ENCODE measurements at regions not wholly inside any gene's neighbourhood (a gene's known extent, or its start where the extent isn't known, plus 50 kb on each side); places are given as distances from the start of the nearest gene placed in this dataset.

DNA sequence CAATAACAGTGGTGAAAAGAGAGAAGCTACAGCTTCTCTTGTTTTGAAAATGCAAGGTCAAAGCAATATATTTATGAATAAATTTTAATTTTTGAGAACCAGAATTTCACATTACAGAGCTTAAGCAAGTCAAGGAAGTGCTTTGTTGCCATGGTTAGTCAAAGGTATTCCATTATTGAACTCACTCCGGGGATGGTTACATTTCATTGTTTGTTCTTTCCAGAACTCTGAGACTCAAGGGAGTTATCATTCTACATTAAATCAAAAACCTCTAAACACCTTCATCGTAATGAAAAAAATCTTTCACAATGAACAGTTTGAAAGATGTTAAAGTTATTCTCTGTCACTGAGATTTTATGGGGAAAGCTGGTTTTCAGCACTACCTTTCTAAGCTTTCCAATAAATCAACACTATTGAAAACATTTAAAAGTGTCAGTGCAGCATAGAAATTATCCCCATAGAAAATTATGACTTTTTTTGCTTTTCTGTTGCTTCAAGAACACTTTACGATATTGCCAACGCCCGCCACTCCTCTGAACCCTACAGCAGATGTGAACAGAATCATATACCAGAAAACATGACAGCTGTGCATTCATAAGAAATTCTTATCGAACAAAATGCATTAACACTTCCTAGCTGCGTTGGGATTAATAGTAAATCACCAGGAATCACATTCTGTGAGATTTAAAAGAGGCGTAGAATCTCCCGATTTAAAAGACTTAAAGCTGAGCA lies 83.0 kb downstream of the OTOL1 start:
- H3K4me1 ChIP-seq (ENCODE audit: control insufficient read depth, extremely low read depth, insufficient read depth, low read length), result no peaks in the 10 kb centered on the region
- H3K9me3 ChIP-seq (ENCODE audit: control insufficient read depth, insufficient read depth, low read depth, low read length), result no peaks in the 10 kb centered on the region
- TF ChIP-seq EZH2 (IDR thresholded peaks at IDR 0.05; ENCODE audit: low read length, missing control alignments), result no peak
- TF ChIP-seq, protein P1, sequence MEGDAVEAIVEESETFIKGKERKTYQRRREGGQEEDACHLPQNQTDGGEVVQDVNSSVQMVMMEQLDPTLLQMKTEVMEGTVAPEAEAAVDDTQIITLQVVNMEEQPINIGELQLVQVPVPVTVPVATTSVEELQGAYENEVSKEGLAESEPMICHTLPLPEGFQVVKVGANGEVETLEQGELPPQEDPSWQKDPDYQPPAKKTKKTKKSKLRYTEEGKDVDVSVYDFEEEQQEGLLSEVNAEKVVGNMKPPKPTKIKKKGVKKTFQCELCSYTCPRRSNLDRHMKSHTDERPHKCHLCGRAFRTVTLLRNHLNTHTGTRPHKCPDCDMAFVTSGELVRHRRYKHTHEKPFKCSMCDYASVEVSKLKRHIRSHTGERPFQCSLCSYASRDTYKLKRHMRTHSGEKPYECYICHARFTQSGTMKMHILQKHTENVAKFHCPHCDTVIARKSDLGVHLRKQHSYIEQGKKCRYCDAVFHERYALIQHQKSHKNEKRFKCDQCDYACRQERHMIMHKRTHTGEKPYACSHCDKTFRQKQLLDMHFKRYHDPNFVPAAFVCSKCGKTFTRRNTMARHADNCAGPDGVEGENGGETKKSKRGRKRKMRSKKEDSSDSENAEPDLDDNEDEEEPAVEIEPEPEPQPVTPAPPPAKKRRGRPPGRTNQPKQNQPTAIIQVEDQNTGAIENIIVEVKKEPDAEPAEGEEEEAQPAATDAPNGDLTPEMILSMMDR (conservative IDR thresholded peaks at IDR 0.05 in 1 of 2, IDR thresholded peaks at IDR 0.05 in 1 of 2; ENCODE audit: low read depth in 1 of 2, low read length in 2 of 2), result no peak

GRCh38 chr3:161585922-161586321 lies 89.3 kb downstream of the OTOL1 start:
- H3K9ac ChIP-seq (ENCODE audit: insufficient read depth, low read length), result no peak overlapping the region
- no peak for TF ChIP-seq EZH2 (IDR thresholded peaks at IDR 0.05; ENCODE audit: low read length, missing control alignments)
- TF ChIP-seq, protein P1 (conservative IDR thresholded peaks at IDR 0.05 in 1 of 2, IDR thresholded peaks at IDR 0.05 in 1 of 2; ENCODE audit: low read depth in 1 of 2, low read length in 2 of 2), result no peak
- DNase-seq (ENCODE audit: low read depth in 2 of 2), result no peak
- no peaks in the 10 kb centered on the region for H3K27me3 ChIP-seq (ENCODE audit: control insufficient read depth, insufficient read depth, low read length)
- H3K79me2 ChIP-seq (ENCODE audit: control insufficient read depth, insufficient read depth, low read length), result no peaks in the 10 kb centered on the region
- no peak overlapping the region for H3K4me2 ChIP-seq (ENCODE audit: extremely low read depth, insufficient read depth, low read length)
- no peaks in the 10 kb centered on the region for H3K9me3 ChIP-seq (ENCODE audit: control insufficient read depth, insufficient read depth, low read depth, low read length)
- H2AFZ ChIP-seq (ENCODE audit: low read length), result no peak overlapping the region
- H3K4me3 ChIP-seq (replicated peaks in 1 of 4; ENCODE audit: control extremely low read depth in 1 of 4, insufficient read depth in 1 of 4, low read depth in 3 of 4, low read length in 4 of 4), result no peak overlapping the region
- H3K36me3 ChIP-seq (ENCODE audit: control insufficient read depth, insufficient read depth, low read length), result no peaks in the 10 kb centered on the region
- H3K27ac ChIP-seq (ENCODE audit: insufficient read depth, low read length), result no peak overlapping the region
- no peaks in the 10 kb centered on the region for H3K4me1 ChIP-seq (ENCODE audit: control insufficient read depth, extremely low read depth, insufficient read depth, low read length)
- no peaks in the 10 kb centered on the region for H4K20me1 ChIP-seq (ENCODE audit: control insufficient read depth, extremely low read depth, insufficient read depth, low read length)

More for the DNA sequence above, 83.0 kb downstream of the OTOL1 start:
- Histone ChIP-seq H3K4me2 (ENCODE audit: extremely low read depth, insufficient read depth, low read length) (no peak overlapping the region), H3K27me3 (ENCODE audit: control insufficient read depth, insufficient read depth, low read length) (no peaks in the 10 kb centered on the region), H3K79me2 (ENCODE audit: control insufficient read depth, insufficient read depth, low read length) (no peaks in the 10 kb centered on the region), H3K9ac (ENCODE audit: insufficient read depth, low read length) (no peak overlapping the region), H3K4me3 (replicated peaks in 1 of 4; ENCODE audit: control extremely low read depth in 1 of 4, insufficient read depth in 1 of 4, low read depth in 3 of 4, low read length in 4 of 4) (no peak overlapping the region), H3K27ac (ENCODE audit: insufficient read depth, low read length) (no peak overlapping the region), H3K36me3 (ENCODE audit: control insufficient read depth, insufficient read depth, low read length) (no peaks in the 10 kb centered on the region), H4K20me1 (ENCODE audit: control insufficient read depth, extremely low read depth, insufficient read depth, low read length) (no peaks in the 10 kb centered on the region), H2AFZ (ENCODE audit: low read length) (no peak overlapping the region)
- DNase-seq (ENCODE audit: low read depth in 2 of 2), result no peak

GRCh38 chr3:161586556-161587235 lies 90.1 kb downstream of the OTOL1 start:
- no peaks in the 10 kb centered on the region for H3K4me1 ChIP-seq (ENCODE audit: control insufficient read depth, extremely low read depth, insufficient read depth, low read length)
- H3K9me3 ChIP-seq (ENCODE audit: control insufficient read depth, insufficient read depth, low read depth, low read length), result no peaks in the 10 kb centered on the region
- H4K20me1 ChIP-seq (ENCODE audit: control insufficient read depth, extremely low read depth, insufficient read depth, low read length), result no peaks in the 10 kb centered on the region
- no peak overlapping the region for H3K4me3 ChIP-seq (replicated peaks in 1 of 4; ENCODE audit: control extremely low read depth in 1 of 4, insufficient read depth in 1 of 4, low read depth in 3 of 4, low read length in 4 of 4)
- TF ChIP-seq, protein P1 (conservative IDR thresholded peaks at IDR 0.05 in 1 of 2, IDR thresholded peaks at IDR 0.05 in 1 of 2; ENCODE audit: low read depth in 1 of 2, low read length in 2 of 2), result no peak
- TF ChIP-seq EZH2 (IDR thresholded peaks at IDR 0.05; ENCODE audit: low read length, missing control alignments), result no peak
- no peak overlapping the region for H3K4me2 ChIP-seq (ENCODE audit: extremely low read depth, insufficient read depth, low read length)
- no peaks in the 10 kb centered on the region for H3K79me2 ChIP-seq (ENCODE audit: control insufficient read depth, insufficient read depth, low read length)
- no peak for DNase-seq (ENCODE audit: low read depth in 2 of 2)
- H3K27ac ChIP-seq (ENCODE audit: insufficient read depth, low read length), result no peak overlapping the region
- no peak overlapping the region for H2AFZ ChIP-seq (ENCODE audit: low read length)
- H3K36me3 ChIP-seq (ENCODE audit: control insufficient read depth, insufficient read depth, low read length), result no peaks in the 10 kb centered on the region
- no peak overlapping the region for H3K9ac ChIP-seq (ENCODE audit: insufficient read depth, low read length)
- no peaks in the 10 kb centered on the region for H3K27me3 ChIP-seq (ENCODE audit: control insufficient read depth, insufficient read depth, low read length)
